ENCODE measurements at regions not wholly inside any gene's neighbourhood (a gene's known extent, or its start where the extent isn't known, plus 50 kb on each side); places are given as distances from the start of the nearest gene placed in this dataset.

DNA sequence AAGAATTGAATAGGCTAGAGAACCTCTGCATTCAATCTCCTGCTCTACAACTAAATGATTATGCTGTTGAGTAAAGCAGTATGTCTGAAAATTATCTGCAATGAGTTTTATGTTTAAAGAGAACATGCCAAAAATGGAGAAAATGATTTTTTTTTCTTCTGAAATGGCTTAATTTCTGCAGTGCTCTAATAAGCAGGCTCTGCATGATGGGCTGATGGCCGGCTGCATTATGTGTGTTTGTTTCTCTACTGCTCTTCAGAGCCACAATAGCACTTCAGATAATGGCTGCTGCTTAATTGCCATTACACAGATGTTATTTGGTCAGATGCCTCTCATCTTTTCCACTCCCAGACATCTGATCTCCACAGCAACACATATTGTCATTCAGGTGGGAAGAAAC is 286.4 kb upstream of the DMAC1 start:
- no peak for TF ChIP-seq POLR2A (IDR thresholded peaks at IDR 0.05)
- no peak for TF ChIP-seq CTCF (IDR thresholded peaks at IDR 0.05)
- no peak for TF ChIP-seq EP300 (IDR thresholded peaks at IDR 0.05)
